Right renal cortex interstitium (tissue), 3 donors: ENCODE measurements at regions not wholly inside any gene's neighbourhood (a gene's known extent, or its start where the extent isn't known, plus 50 kb on each side); places are given as distances from the start of the nearest gene placed in this dataset.
"Not testable (repeated sequence)": the region's sequence is repeated elsewhere in the genome, so short reads cannot be mapped to it uniquely, and the experiment has no call there.

Source experiments
- DNase-seq, 3 donors: peaks; one replicate each; pipeline ENCODE4 v3.0.0-alpha.2; 2013; ENCODE audit warnings: low read depth in 3 of 3, low spot score in 2 of 3

DNA sequence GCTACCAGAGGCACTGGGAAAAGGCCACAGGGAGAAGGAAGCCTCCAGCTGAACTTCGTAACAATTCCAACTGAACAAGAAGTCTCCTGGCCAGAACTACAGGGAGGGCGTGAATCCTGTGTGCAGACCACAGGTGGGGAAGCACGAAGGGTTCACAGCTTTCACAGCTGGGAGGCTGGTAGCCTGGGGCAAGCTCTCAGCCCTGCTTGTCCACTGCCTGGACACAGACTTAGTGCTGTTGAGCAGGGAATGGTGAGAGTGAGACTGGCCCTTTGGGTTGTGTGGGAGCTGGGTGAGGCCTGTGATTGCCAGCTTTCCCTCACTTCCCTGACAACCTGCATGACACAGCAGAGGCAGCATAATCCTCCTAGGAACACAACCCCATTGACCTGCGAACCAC lies 52.1 kb upstream of the TMEM45B start:
- not testable (repeated sequence) for DNase-seq

DNA sequence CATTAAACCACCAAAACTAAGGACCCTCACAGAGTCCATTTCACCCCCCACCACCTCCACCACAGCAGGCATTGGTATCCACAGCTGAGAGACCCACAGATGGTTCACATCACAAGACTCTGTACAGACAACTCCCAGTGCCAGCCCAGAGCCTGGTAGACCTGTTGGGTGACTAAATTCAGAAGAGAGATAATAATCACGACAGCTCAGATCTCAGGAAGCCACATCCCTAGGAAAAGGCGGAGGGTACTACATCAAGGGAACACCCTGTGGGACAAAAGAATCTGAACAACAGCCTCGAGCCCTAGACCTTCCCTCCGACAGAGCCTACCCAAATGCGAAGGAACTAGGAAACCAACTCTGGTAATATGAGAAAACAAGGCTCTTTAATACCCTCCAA lies 51.4 kb upstream of the TMEM45B start:
- DNase-seq = not testable (repeated sequence)
